HG03025 (cell line): ENCODE measurements at regions not wholly inside any gene's neighbourhood (a gene's known extent, or its start where the extent isn't known, plus 50 kb on each side); places are given as distances from the start of the nearest gene placed in this dataset.
"Not testable (repeated sequence)": the region's sequence is repeated elsewhere in the genome, so short reads cannot be mapped to it uniquely, and the experiment has no call there.

Experiments
- ATAC-seq: cut with Tn5 transposase; IDR thresholded peaks from one replicate; pipeline ENCODE4 v1.9.1; 2021; ENCODE audit warnings: mild to moderate bottlenecking, moderate library complexity; ENCODE audit not compliant: unreplicated experiment, low FRiP score

- ATAC-seq: no peak
These were observed 124.7 kb downstream of the HNRNPD start for GRCh38 chr4:82248903-82249632.

GRCh38 chr4:82247629-82248028 is 126.2 kb downstream of the HNRNPD start:
- no peak for ATAC-seq

- ATAC-seq: no peak
These were observed 126.6 kb downstream of the HNRNPD start for GRCh38 chr4:82247171-82247570.

GRCh38 chr4:82241534-82241933 is 132.3 kb downstream of the HNRNPD start:
- ATAC-seq: no peak

- no peak for ATAC-seq
These were observed 133.4 kb downstream of the HNRNPD start for GRCh38 chr4:82240410-82240809.

- ATAC-seq: not testable (repeated sequence)
These were observed 136.6 kb downstream of the HNRNPD start for GRCh38 chr4:82237142-82237541.

- ATAC-seq: no peak
These were observed 138.4 kb downstream of the HNRNPD start for GRCh38 chr4:82235346-82235745.

GRCh38 chr4:82232891-82233290 is 140.9 kb downstream of the HNRNPD start:
- no peak for ATAC-seq

GRCh38 chr4:82231806-82232205 is 142.0 kb downstream of the HNRNPD start:
- no peak for ATAC-seq

- no peak for ATAC-seq
These were observed 143.5 kb downstream of the HNRNPD start for GRCh38 chr4:82230306-82230705.

- ATAC-seq: no peak
These were observed 148.8 kb downstream of the HNRNPD start for GRCh38 chr4:82225030-82225429.

GRCh38 chr4:82223715-82224114 is 150.1 kb downstream of the HNRNPD start:
- ATAC-seq: no peak

- no peak for ATAC-seq
These were observed 154.4 kb downstream of the HNRNPD start for GRCh38 chr4:82219346-82219745.

GRCh38 chr4:82217986-82218715 is 155.6 kb downstream of the HNRNPD start:
- no peak for ATAC-seq

GRCh38 chr4:82216219-82216618 is 157.6 kb downstream of the HNRNPD start:
- no peak for ATAC-seq

GRCh38 chr4:82215800-82216199 is 158.0 kb downstream of the HNRNPD start:
- ATAC-seq: no peak

GRCh38 chr4:82215039-82215438 is 158.8 kb downstream of the HNRNPD start:
- ATAC-seq: no peak

- no peak for ATAC-seq
These were observed 160.0 kb downstream of the HNRNPD start for GRCh38 chr4:82213485-82214417.

GRCh38 chr4:82201805-82202641 is 171.8 kb downstream of the HNRNPD start:
- no peak for ATAC-seq

GRCh38 chr4:82201303-82201702 is 172.5 kb downstream of the HNRNPD start:
- no peak for ATAC-seq
